DND-41 (cell line): ENCODE measurements at regions not wholly inside any gene's neighbourhood (a gene's known extent, or its start where the extent isn't known, plus 50 kb on each side); places are given as distances from the start of the nearest gene placed in this dataset.

Experiments used
- ATAC-seq: fragments of 200-7000 bp; cut with Tn5 transposase; 3 replicates; pipeline ENCODE4 v1.9.1; 2021; ENCODE audit warnings: low read depth; ENCODE audit not compliant: insufficient read depth
- DNase-seq: peaks from one replicate; pipeline ENCODE4 v3.0.0-alpha.2; 2020
- H2AFZ ChIP-seq: 2 replicates; pipeline ENCODE4 v1.6.0; 2012; ENCODE audit warnings: low read depth, low read length
- H3K27ac ChIP-seq: 2 replicates; pipeline ENCODE4 v1.5.1; 2012; ENCODE audit warnings: low read length, inconsistent platforms
- H3K27me3 ChIP-seq: fragments of 200-600 bp; sonication (generic); 2 replicates; pipeline ENCODE4 v1.6.0; 2012; ENCODE audit warnings: low read length, mild to moderate bottlenecking, inconsistent platforms; ENCODE audit not compliant: insufficient read depth, poor library complexity
- H3K36me3 ChIP-seq: 2 replicates; pipeline ENCODE4 v1.5.1; 2012; ENCODE audit warnings: low read length, inconsistent platforms; ENCODE audit not compliant: insufficient read depth
- H3K4me1 ChIP-seq: 2 replicates; pipeline ENCODE4 v1.5.1; 2012; ENCODE audit warnings: mild to moderate bottlenecking, low read length; ENCODE audit not compliant: insufficient read depth
- H3K4me2 ChIP-seq: 2 replicates; pipeline ENCODE4 v1.6.0; 2012; ENCODE audit warnings: mild to moderate bottlenecking, moderate library complexity, low read length, inconsistent platforms; ENCODE audit not compliant: insufficient read depth
- H3K4me3 ChIP-seq, 2 experiments: fragments of 200-600 bp in 1 of 2; shearing (Covaris generic) in 1 of 2; 2 replicates each; pipeline ENCODE4 v1.5.1; 2012 to 2016; ENCODE audit warnings: inconsistent platforms in 2 of 2, low read length in 2 of 2, mild to moderate bottlenecking in 2 of 2, low read depth in 1 of 2, moderate library complexity in 1 of 2
- H3K79me2 ChIP-seq: 2 replicates; pipeline ENCODE4 v1.6.0; 2012; ENCODE audit warnings: low read length, inconsistent platforms; ENCODE audit not compliant: insufficient read depth
- H3K9ac ChIP-seq: 2 replicates; pipeline ENCODE4 v1.6.0; 2012; ENCODE audit warnings: low read depth, mild to moderate bottlenecking, inconsistent platforms, low read length, moderate library complexity
- H3K9me3 ChIP-seq: 2 replicates; pipeline ENCODE4 v1.5.1; 2012; ENCODE audit warnings: low read length, moderate library complexity, mild to moderate bottlenecking, inconsistent platforms; ENCODE audit not compliant: insufficient read depth, severe bottlenecking
- H4K20me1 ChIP-seq: 2 replicates; pipeline ENCODE4 v1.6.0; 2012; ENCODE audit warnings: low read length; ENCODE audit not compliant: insufficient read depth
- CTCF ChIP-seq: IDR thresholded peaks from 2 replicates; pipeline ENCODE4 v1.5.1; 2012; ENCODE audit warnings: borderline replicate concordance, low read length, moderate library complexity, mild to moderate bottlenecking; ENCODE audit not compliant: poor library complexity, severe bottlenecking; ENCODE audit errors: extremely low read depth
- EZH2 ChIP-seq: IDR thresholded peaks from 3 replicates; pipeline ENCODE4 v1.6.1; 2012; ENCODE audit warnings: borderline replicate concordance, low read depth, mild to moderate bottlenecking, moderate library complexity, low read length, inconsistent platforms; ENCODE audit not compliant: severe bottlenecking

GRCh38 chr9:21661626-21662025 lies 140.8 kb upstream of the MTAP start:
- ATAC-seq = no peak
- no peak overlapping the region for H3K27ac ChIP-seq

GRCh38 chr9:21668516-21668915 lies 133.9 kb upstream of the MTAP start:
- DNase-seq (no peak), ATAC-seq (no peak)
- H3K79me2 ChIP-seq = no peaks in the 10 kb centered on the region
- H4K20me1 ChIP-seq = no peaks in the 10 kb centered on the region
- H3K4me1 ChIP-seq = no peaks in the 10 kb centered on the region
- no peaks in the 10 kb centered on the region for H3K36me3 ChIP-seq
- H3K27me3 ChIP-seq = no peaks in the 10 kb centered on the region
- no peak overlapping the region for H3K4me3 ChIP-seq
- no peaks in the 10 kb centered on the region for H3K9me3 ChIP-seq
- no peak overlapping the region for H3K9ac ChIP-seq
- no peak overlapping the region for H2AFZ ChIP-seq
- no peak overlapping the region for H3K27ac ChIP-seq
- H3K4me2 ChIP-seq = no peak overlapping the region
- TF ChIP-seq EZH2 = no peak
- no peak for TF ChIP-seq CTCF

More at GRCh38 chr9:21661626-21662025, 140.8 kb upstream of the MTAP start:
- no peaks in the 10 kb centered on the region for H3K79me2 ChIP-seq
- no peaks in the 10 kb centered on the region for H3K9me3 ChIP-seq
- no peak overlapping the region for H3K9ac ChIP-seq
- no peaks in the 10 kb centered on the region for H3K36me3 ChIP-seq
- DNase-seq = no peak
- H4K20me1 ChIP-seq = no peaks in the 10 kb centered on the region
- H3K4me2 ChIP-seq = no peak overlapping the region
- H3K4me1 ChIP-seq = no peaks in the 10 kb centered on the region
- H3K27me3 ChIP-seq = no peaks in the 10 kb centered on the region
- TF ChIP-seq CTCF (no peak), EZH2 (no peak)
- no peak overlapping the region for H2AFZ ChIP-seq
- no peak overlapping the region for H3K4me3 ChIP-seq

GRCh38 chr9:21669701-21670100 lies 132.7 kb upstream of the MTAP start:
- Histone ChIP-seq H3K4me1 (no peaks in the 10 kb centered on the region), H2AFZ (no peak overlapping the region), H3K4me3 (no peak overlapping the region), H3K79me2 (no peaks in the 10 kb centered on the region), H3K36me3 (no peaks in the 10 kb centered on the region), H3K9ac (no peak overlapping the region), H3K9me3 (no peaks in the 10 kb centered on the region), H3K27ac (no peak overlapping the region), H3K27me3 (no peaks in the 10 kb centered on the region), H4K20me1 (no peaks in the 10 kb centered on the region), H3K4me2 (no peak overlapping the region)
- TF ChIP-seq CTCF (no peak), EZH2 (no peak)
- no peak for DNase-seq
- ATAC-seq = no peak

DNA sequence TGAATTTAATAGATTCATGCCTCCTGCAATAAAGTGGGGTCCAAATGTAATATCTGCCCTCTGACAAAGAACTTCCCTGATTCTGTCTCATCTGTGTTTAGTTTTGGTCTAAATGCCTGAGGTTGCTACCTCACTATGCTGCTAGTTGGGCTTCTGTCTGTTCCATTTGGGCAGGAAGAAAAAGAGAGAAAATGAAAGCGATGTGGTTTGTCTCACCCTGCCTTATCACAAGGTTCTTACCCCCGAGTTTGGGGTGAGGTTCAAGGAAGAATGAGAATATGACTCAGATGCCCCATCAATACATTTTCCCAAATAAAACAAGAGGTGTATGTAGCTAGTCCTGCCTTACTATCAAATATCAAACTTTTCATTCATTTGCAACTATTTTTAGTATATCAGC lies 132.1 kb upstream of the MTAP start:
- DNase-seq (no peak), ATAC-seq (no peak)
- H3K36me3 ChIP-seq = no peaks in the 10 kb centered on the region
- H3K4me1 ChIP-seq = no peaks in the 10 kb centered on the region
- H3K4me2 ChIP-seq = no peak overlapping the region
- no peaks in the 10 kb centered on the region for H3K27me3 ChIP-seq
- H3K9me3 ChIP-seq = no peaks in the 10 kb centered on the region
- no peaks in the 10 kb centered on the region for H3K79me2 ChIP-seq
- no peak for TF ChIP-seq EZH2
- no peak for TF ChIP-seq CTCF
- H3K9ac ChIP-seq = no peak overlapping the region
- H4K20me1 ChIP-seq = no peaks in the 10 kb centered on the region
- H3K27ac ChIP-seq = no peak overlapping the region
- no peak overlapping the region for H2AFZ ChIP-seq
- no peak overlapping the region for H3K4me3 ChIP-seq
